HEK293 (cell line): ENCODE measurements at regions not wholly inside any gene's neighbourhood (a gene's known extent, or its start where the extent isn't known, plus 50 kb on each side); places are given as distances from the start of the nearest gene placed in this dataset.

ENCODE experiments used
- CTCF ChIA-PET: fragments of 350-600 bp; formaldehyde crosslinking; extraction: SDS; loops from one replicate; lab custom pipeline; 2021; ENCODE audit warnings: antibody characterized with exemption; lab: Yijun Ruan, JAX
- POLR2A ChIA-PET: fragments of 300-600 bp; formaldehyde crosslinking; extraction: SDS; loops from one replicate; lab custom pipeline; 2020; ENCODE audit warnings: antibody characterized with exemption, inconsistent platforms; lab: Yijun Ruan, JAX
- H3K27ac ChIP-seq: fragments of 200-500 bp; sonication (Bioruptor generic); 2 replicates; pipeline ENCODE4 v1.5.1; 2014; ENCODE audit warnings: low read depth, low read length, control low read depth, inconsistent platforms; ENCODE audit errors: extremely low read depth
- H3K36me3 ChIP-seq, 2 experiments: fragments of 200-500 bp in 1 of 2; sonication (Bioruptor generic) in 1 of 2; 1 replicate in 1 of 2; 2 replicates in 1 of 2; pipeline ENCODE4 v1.5.1; 2014 to 2017; ENCODE audit warnings: inconsistent platforms in 2 of 2, low read length in 2 of 2; ENCODE audit not compliant: control insufficient read depth in 2 of 2, insufficient read depth in 1 of 2
- H3K4me1 ChIP-seq: fragments of 200-500 bp; sonication (Bioruptor generic); 2 replicates; pipeline ENCODE4 v1.5.1; 2014; ENCODE audit warnings: mild to moderate bottlenecking, low read length, inconsistent platforms; ENCODE audit not compliant: control insufficient read depth, insufficient read depth
- H3K4me3 ChIP-seq: 2 replicates; pipeline ENCODE4 v1.5.1; 2011; ENCODE audit warnings: low read depth, mild to moderate bottlenecking, control low read depth, low read length, moderate library complexity
- H3K9me3 ChIP-seq: fragments of 200-500 bp; sonication (Bioruptor generic); 2 replicates; pipeline ENCODE4 v1.5.1; 2014; ENCODE audit warnings: low read depth, low read length, inconsistent platforms; ENCODE audit not compliant: control insufficient read depth, insufficient read depth
- GLIS1 ChIP-seq: fragments of 450-650 bp; formaldehyde crosslinking; IDR thresholded peaks from 2 replicates; pipeline ENCODE4 v1.5.1; 2016; ENCODE audit warnings: missing biosample characterization, missing genetic modification characterization
- KLF8 ChIP-seq: fragments of 450-650 bp; formaldehyde crosslinking; IDR thresholded peaks from 2 replicates; pipeline ENCODE4 v1.5.1; 2016; ENCODE audit warnings: missing biosample characterization, missing genetic modification characterization
- OVOL3 ChIP-seq: fragments of 450-650 bp; formaldehyde crosslinking; IDR thresholded peaks from 2 replicates; pipeline ENCODE4 v1.5.1; 2016; ENCODE audit warnings: missing biosample characterization, missing genetic modification characterization
- PRDM10 ChIP-seq: fragments of 450-650 bp; formaldehyde crosslinking; IDR thresholded peaks from 2 replicates; pipeline ENCODE4 v1.5.1; 2016; ENCODE audit warnings: missing biosample characterization, missing genetic modification characterization
- SCRT1 ChIP-seq: fragments of 450-650 bp; formaldehyde crosslinking; IDR thresholded peaks from 2 replicates; pipeline ENCODE4 v1.5.1; 2016; ENCODE audit warnings: missing biosample characterization, missing genetic modification characterization, borderline replicate concordance
- TCF7L2 ChIP-seq: IDR thresholded peaks from 2 replicates; pipeline ENCODE4 v1.6.1; 2011; ENCODE audit warnings: low read depth, mild to moderate bottlenecking, inconsistent platforms, low read length, moderate library complexity, borderline replicate concordance
- TSHZ1 ChIP-seq: fragments of 450-650 bp; formaldehyde crosslinking; IDR thresholded peaks from 2 replicates; pipeline ENCODE4 v1.5.1; 2016; ENCODE audit warnings: missing biosample characterization, missing genetic modification characterization, borderline replicate concordance
- ZBTB7A ChIP-seq: fragments of 450-650 bp; formaldehyde crosslinking; IDR thresholded peaks from 2 replicates; pipeline ENCODE4 v1.5.1; 2016; ENCODE audit warnings: low read depth, missing biosample characterization, missing genetic modification characterization
- ZNF114 ChIP-seq: fragments of 450-650 bp; formaldehyde crosslinking; IDR thresholded peaks from 2 replicates; pipeline ENCODE4 v1.5.0; 2017; ENCODE audit warnings: missing biosample characterization, missing genetic modification characterization
- ZNF16 ChIP-seq: fragments of 450-650 bp; formaldehyde crosslinking; IDR thresholded peaks from 2 replicates; pipeline ENCODE4 v1.5.1; 2016; ENCODE audit warnings: low read depth, missing biosample characterization, missing genetic modification characterization
- ZNF214 ChIP-seq: fragments of 450-650 bp; formaldehyde crosslinking; IDR thresholded peaks from 2 replicates; pipeline ENCODE4 v1.5.1; 2017; ENCODE audit warnings: missing biosample characterization, mild to moderate bottlenecking, missing genetic modification characterization, borderline replicate concordance
- ZNF239 ChIP-seq: fragments of 450-650 bp; formaldehyde crosslinking; IDR thresholded peaks from 2 replicates; pipeline ENCODE4 v1.5.1; 2016; ENCODE audit warnings: missing biosample characterization, missing genetic modification characterization
- ZNF404 ChIP-seq: fragments of 450-650 bp; formaldehyde crosslinking; IDR thresholded peaks from 2 replicates; pipeline ENCODE4 v1.5.1; 2017; ENCODE audit warnings: missing biosample characterization, missing genetic modification characterization
- ZNF433 ChIP-seq: fragments of 450-650 bp; formaldehyde crosslinking; IDR thresholded peaks from 2 replicates; pipeline ENCODE4 v1.5.1; 2016; ENCODE audit warnings: missing biosample characterization, missing genetic modification characterization, low read depth
- ZNF521 ChIP-seq: fragments of 450-650 bp; formaldehyde crosslinking; IDR thresholded peaks from 2 replicates; pipeline ENCODE4 v1.5.1; 2017; ENCODE audit warnings: missing biosample characterization, mild to moderate bottlenecking, missing genetic modification characterization
- ZNF558 ChIP-seq: fragments of 450-650 bp; formaldehyde crosslinking; IDR thresholded peaks from 2 replicates; pipeline ENCODE4 v1.5.1; 2016; ENCODE audit warnings: missing biosample characterization, missing genetic modification characterization
- ZNF660 ChIP-seq: fragments of 450-650 bp; IDR thresholded peaks from 2 replicates; pipeline ENCODE4 v1.5.1; 2018; ENCODE audit warnings: missing biosample characterization, mild to moderate bottlenecking, missing genetic modification characterization
- ZSCAN18 ChIP-seq: fragments of 450-650 bp; formaldehyde crosslinking; IDR thresholded peaks from 2 replicates; pipeline ENCODE4 v1.5.1; 2016; ENCODE audit warnings: missing biosample characterization, missing genetic modification characterization
- ZXDB ChIP-seq: fragments of 450-650 bp; formaldehyde crosslinking; IDR thresholded peaks from 2 replicates; pipeline ENCODE4 v1.5.1; 2016; ENCODE audit warnings: missing biosample characterization, missing genetic modification characterization
- TF ChIP-seq, protein P1 (sequence below): fragments of 450-650 bp; formaldehyde crosslinking; IDR thresholded peaks from 2 replicates; pipeline ENCODE4 v1.5.1; 2016; ENCODE audit warnings: missing biosample characterization, missing genetic modification characterization

GRCh38 chr7:125253452-125254190, 324.0 kb upstream of the POT1 start (continued):
- TF ChIP-seq ZNF558 (tag by site-specific recombination): no peak

DNA sequence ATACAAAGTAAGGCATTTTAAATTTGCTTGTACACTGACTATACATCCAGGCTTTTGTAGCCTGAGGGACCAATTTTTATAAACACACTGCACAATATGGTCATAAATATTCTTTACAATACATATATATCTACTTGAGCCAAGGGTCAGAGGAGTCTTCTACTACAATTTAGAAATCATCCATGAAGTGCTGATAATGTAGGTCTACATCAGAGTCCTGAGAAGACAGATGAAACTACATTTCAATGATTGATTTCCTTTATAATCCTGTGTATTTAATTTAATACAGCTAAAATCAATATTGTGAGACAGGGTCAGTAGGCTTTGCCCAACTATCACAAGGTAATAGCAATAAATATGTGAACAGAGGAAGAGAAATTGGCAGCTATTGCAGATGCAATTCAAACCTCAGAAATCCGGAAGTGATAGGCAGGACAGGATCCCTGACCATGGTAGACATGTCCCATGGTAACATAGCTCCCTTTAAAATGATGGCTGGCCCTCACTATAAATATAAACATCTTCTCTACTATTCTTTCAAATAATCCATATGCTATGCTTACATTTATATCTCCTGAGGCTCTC, 318.0 kb upstream of the POT1 start:
- Histone ChIP-seq H3K27ac (no peak overlapping the region), H3K4me1 (no peaks in the 10 kb centered on the region), H3K36me3 (no peaks in the 10 kb centered on the region), H3K9me3 (no peaks in the 10 kb centered on the region), H3K4me3 (no peak overlapping the region)
- ChIA-PET POLR2A (no interaction called here), CTCF (interaction anchor here (0.6 kb wide), 1 partner anchor 165 kb away, joined by 3 read pairs; no protein-coding TSS in a partner anchor)
- TF ChIP-seq TSHZ1 (tag by site-specific recombination): no peak
- no peak for TF ChIP-seq ZNF660 (tag by site-specific recombination)
- TF ChIP-seq ZNF214 (tag by site-specific recombination): no peak
- TF ChIP-seq OVOL3 (tag by site-specific recombination): no peak
- no peak for TF ChIP-seq TCF7L2
- TF ChIP-seq KLF8 (tag by site-specific recombination): no peak
- no peak for TF ChIP-seq SCRT1 (tag by site-specific recombination)

GRCh38 chr7:125246706-125247105, 317.1 kb upstream of the POT1 start:
- no peaks in the 10 kb centered on the region for H3K4me1 ChIP-seq
- no peaks in the 10 kb centered on the region for H3K36me3 ChIP-seq
- no peaks in the 10 kb centered on the region for H3K9me3 ChIP-seq
- no peak overlapping the region for H3K4me3 ChIP-seq
- POLR2A ChIA-PET: no interaction called here
- TF ChIP-seq ZNF404 (no peak), ZNF433 (tag by site-specific recombination) (no peak), ZNF521 (tag by site-specific recombination) (no peak), ZNF239 (tag by site-specific recombination) (no peak), ZBTB7A (tag by site-specific recombination) (no peak), ZSCAN18 (tag by site-specific recombination) (no peak), ZXDB (no peak), ZNF114 (tag by site-specific recombination) (no peak), ZNF16 (tag by site-specific recombination) (no peak), GLIS1 (tag by site-specific recombination) (no peak), PRDM10 (tag by site-specific recombination) (no peak)
- TF ChIP-seq, protein P1, sequence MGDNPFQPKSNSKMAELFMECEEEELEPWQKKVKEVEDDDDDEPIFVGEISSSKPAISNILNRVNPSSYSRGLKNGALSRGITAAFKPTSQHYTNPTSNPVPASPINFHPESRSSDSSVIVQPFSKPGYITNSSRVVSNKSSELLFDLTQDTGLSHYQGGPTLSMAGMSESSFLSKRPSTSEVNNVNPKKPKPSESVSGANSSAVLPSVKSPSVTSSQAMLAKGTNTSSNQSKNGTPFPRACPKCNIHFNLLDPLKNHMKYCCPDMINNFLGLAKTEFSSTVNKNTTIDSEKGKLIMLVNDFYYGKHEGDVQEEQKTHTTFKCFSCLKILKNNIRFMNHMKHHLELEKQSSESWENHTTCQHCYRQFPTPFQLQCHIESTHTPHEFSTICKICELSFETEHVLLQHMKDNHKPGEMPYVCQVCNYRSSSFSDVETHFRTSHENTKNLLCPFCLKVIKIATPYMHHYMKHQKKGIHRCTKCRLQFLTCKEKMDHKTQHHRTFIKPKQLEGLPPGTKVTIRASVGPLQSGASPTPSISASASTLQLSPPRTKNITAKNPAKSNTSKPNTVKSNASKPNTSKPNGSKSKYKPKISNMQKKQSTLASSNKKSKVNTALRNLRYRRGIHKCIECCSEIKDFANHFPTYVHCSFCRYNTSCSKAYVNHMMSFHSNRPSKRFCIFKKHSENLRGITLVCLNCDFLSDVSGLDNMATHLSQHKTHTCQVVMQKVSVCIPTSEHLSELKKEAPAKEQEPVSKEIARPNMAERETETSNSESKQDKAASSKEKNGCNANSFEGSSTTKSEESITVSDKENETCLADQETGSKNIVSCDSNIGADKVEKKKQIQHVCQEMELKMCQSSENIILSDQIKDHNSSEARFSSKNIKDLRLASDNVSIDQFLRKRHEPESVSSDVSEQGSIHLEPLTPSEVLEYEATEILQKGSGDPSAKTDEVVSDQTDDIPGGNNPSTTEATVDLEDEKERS (tag by site-specific recombination): no peak
- CTCF ChIA-PET: no interaction called here
- no peak overlapping the region for H3K27ac ChIP-seq
